HG03025 (cell line): ENCODE measurements at regions not wholly inside any gene's neighbourhood (a gene's known extent, or its start where the extent isn't known, plus 50 kb on each side); places are given as distances from the start of the nearest gene placed in this dataset.
"Not testable (repeated sequence)": the region's sequence is repeated elsewhere in the genome, so short reads cannot be mapped to it uniquely, and the experiment has no call there.

Source experiments
- ATAC-seq: cut with Tn5 transposase; IDR thresholded peaks from one replicate; pipeline ENCODE4 v1.9.1; 2021; ENCODE audit warnings: mild to moderate bottlenecking, moderate library complexity; ENCODE audit not compliant: unreplicated experiment, low FRiP score

DNA sequence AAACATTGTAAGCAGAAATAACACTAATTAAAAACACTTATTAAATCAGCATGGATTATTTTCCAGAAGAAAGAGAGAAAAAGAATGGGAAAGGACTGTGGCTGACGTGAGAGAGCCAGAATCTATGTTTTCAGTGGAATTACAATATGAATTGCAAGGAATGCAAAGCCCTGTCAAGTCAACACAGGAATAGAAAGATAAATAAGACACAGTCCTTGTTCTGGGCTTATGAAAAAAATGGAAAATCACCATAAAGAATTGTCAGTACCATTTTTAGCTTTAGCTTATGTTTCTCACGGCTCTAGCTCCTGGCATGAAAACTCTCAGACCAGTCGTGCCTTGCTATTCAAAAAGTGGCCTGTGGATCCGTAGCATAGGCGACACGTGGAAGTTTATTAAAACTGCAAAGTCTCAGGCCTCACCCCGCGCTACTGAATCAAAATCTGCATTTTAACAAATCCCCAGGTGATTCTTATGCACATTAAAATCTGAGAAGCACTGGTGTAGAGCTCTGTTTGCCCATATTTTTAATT lies 549.1 kb downstream of the RPS29 start:
- ATAC-seq, result no peak

DNA sequence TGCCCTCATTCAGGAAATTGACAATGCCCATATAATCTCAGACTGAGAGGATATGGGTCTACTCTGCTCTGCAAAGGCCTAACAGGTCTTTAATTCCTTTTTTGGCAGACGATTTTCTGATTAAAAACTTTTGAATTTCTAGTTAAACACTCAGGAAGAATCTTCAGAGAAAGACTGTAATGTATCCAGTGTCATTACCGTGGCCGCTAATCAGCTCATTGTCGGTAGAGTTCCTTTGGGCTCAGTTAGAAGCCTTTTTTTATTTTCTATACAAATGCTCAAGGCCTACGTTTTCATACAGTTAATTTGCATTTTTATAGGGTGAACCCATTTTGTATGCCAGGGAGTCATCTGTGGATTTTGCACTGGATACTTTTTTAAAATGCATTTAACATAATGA lies 549.9 kb downstream of the RPS29 start:
- ATAC-seq, result no peak

DNA sequence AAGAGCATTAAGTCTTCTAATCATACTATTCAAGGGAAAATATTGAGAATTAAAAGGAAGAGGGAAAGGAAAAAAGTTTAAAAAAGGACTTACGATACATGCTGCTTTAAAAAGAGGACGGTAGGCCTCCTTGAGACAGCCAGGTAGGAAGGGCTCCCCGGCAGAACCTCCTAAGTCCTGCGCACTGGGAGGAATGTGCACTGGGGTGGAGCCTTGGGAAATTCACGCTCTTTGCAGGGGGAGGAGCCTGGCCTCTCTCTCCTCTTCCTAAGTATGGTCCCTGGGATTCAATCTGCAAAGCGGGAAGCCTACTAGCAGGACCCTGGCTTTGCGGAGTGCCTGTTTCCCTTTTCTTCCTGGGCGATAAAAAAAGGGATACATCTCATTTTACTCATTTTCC lies 553.0 kb downstream of the RPS29 start:
- ATAC-seq, result no peak

DNA sequence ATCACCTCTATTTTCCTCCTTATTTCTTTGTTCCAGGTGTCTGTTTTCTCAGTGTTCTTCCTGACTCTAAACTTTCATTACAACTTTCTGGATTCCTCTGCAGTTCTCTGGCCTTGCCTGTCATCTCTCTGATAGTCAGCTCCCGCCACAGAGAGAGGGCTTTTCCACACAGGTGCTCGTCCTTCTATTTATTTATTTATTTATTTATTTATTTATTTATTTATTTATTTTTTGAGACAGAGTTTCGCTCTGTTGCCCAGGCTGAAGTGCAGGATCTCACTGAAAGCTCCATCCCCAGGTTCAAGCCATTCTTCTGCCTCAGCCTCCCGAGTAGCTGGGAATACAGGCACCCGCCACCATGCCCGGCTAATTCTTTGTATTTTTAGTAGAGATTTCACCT lies 554.5 kb downstream of the RPS29 start:
- not testable (repeated sequence) for ATAC-seq

DNA sequence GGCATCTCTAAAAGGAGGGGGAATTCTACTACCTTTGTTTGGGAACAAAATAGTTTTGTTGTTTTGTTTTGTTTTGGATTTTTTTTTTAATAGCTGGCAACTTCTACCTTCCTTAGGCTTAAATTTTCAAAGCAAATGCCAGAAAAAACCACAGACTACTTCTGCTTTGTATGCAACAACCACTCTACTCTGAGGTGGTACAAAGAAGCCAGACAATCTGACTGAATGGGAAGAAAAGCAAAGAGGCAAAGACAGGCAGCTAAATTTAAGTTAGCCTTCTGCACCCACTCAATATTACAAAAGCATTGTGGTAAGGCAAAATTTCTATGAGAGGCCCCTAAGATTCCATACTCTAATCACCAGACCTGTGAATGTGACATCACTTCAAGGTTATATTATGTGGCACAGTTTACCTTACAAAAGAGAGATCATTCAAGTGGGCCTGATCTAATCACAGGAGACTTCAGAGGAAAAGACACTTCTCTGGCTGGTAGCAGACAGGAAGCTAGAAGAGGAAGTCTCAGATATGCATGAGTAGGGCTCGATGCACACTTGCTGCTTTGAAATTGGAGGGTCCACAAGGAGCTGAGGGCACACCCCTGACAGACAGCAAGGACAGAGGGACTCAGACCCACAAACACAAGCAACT lies 566.6 kb downstream of the RPS29 start:
- ATAC-seq, result no peak

DNA sequence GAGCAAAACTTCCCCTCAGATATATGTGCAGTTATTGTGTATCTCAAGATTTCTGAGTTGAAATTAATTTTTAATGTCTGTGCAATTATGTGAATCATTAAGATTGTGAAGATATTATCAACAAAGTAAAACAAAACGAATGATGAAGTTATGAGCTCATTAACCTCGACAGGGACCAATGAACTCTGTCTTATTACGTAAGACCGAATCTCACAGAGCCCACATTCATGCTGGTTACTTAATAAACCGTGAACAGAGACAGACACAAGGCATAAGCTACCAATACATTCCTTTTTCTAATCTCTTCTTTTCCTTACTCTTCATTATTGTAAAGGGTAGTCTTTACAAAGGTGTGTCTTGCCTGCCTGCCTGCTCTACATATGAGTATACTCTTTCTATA lies 568.7 kb downstream of the RPS29 start:
- ATAC-seq, result no peak

DNA sequence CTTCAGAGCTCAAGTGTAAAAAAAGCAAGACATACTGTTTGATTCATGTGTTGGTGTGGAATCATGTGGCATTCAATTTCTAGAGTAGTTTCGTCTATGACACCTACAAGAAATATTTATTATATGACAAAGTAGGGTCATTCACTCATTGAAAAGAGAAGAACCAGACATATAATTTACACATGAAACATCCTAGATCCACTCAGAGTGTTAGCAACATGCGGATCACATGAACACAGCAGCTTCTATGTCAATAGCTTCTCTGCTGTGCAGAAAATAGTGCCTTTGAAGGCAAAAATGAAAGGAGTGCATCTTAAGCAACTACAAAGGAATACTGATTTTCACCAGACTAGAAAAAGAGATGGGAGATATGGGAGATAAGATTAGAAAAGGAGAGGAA lies 569.8 kb downstream of the RPS29 start:
- ATAC-seq, result no peak

DNA sequence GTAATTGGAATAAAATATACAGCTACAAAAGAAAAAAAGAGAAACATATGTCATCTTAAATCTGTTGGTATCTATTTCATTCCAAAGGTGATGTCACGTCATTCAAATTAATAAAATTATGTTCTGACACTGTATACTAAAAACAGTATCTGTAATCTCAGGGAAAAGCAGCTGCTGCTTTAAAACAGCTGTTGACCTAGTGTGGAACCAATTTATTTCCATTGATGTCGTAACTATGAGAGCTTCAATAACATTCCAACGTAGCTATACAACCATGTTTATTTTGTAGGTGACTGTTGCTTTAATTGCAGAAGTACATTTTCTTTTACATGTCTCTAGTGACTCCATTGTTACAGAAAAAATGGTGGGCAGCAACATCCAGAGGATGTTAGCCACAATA lies 571.7 kb downstream of the RPS29 start:
- ATAC-seq, result no peak

DNA sequence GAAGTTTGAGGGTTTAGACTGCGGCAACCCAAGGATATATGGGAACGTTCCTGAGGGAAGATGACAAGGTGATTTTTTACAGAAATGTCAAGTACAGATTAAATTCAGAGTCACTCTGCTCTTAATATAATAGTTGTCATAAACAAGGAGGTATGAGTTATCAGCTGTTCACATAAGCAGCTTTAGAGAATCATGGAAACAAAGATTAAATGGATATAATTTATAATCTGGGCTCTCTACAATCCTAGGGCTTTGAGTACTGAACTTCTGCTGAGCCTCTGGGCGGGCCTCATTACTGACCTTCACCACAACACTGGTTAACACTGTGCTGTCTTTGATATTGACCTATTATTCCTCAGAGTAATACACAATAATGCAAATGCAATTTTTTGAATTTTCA lies 577.8 kb downstream of the RPS29 start:
- no peak for ATAC-seq

DNA sequence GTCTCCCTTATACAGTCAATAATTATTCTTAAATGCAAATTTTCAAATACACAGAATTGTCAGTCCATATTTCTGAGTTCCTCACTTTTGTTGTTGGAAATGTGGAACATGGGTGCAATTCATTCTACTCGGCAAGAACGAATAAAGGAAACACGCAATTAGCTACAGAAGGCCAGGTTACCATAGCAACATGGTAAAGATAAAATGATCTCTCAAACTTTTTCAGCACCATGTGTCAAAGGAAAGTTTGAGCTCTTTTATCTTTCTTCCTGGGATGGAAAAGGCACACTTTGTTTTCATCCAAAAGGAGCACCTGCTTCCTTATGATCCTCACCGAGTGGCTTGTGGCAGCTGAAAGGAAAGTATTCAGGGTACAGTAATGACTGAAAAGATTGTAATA lies 595.0 kb downstream of the RPS29 start:
- no peak for ATAC-seq

DNA sequence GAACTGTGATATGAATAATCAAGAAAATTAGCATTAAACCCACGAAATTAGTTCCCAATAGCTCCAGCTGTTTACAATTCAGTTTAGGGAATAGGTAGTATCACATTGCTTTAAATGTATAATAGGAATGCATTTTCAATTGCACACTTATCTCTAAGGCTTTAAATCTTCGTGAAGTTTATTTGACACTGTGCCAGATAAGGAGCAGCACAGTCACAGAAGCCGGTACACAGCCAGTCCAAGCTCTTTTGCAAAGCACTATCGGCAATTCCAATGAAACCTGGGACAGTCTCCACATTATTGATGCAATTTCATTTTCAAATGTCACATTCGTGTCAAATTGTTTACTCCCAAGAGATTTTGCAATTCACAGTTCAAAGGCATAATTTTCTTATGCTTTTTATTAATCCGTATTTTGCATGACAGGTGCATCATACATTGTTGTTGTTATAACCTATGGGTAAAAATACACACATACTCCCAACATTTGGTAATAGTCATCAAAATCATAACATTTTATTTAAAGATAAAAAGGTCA lies 602.8 kb downstream of the RPS29 start:
- ATAC-seq, result no peak

DNA sequence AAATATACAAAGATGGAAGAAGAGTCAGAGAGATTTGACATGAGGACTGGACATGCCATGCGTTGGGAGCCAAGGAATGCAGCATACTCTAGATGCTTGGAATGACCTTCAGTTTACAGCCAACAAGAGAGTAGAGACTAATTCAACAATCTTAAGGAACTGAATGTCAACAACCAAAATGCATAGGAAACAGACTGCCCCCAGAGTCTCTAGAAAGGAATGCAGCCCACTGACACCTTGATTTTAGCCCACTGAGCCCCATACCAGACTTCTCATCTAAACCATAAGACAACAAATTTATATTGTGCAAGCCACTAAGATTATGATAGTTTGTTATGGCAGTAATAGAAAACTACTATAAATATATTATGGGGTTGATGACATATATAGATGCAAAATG lies 611.2 kb downstream of the RPS29 start:
- no peak for ATAC-seq

DNA sequence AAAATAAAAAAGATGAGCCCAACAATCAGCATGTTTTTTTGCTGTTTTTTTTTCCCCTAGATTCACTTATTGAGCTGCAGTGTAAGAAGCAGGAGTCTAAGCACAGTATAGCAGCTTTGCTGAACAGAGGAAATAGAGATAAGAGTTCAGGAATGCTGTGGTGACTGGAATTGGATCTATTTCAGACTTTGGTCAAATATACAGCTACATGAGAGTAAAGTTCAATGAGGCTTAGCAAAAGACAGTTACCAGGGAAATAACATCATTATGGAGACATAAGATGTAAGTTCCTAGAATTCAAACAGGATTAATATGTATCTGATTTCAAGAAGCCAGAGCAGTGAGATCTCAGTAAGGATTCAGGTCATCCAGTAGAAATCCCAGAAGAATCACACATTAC lies 613.0 kb downstream of the RPS29 start:
- ATAC-seq, result no peak

DNA sequence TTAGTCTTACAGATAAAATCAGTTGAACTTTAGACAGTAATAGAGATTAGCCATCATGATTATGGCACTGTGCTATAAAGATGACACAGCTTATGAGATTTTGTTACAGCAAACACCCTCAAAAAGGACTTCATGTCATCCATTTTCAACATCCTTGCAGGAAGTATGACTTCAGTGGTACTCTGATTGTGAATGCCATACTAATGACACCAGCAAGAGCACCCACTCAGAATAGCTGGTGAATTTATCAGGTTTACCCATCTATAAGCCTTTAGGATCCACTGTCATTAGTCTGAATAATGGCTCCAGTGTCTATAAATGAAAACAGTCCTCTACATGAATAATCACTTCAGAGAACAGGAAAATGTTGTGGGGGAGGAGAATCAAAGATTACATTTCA lies 615.2 kb downstream of the RPS29 start:
- ATAC-seq, result no peak

DNA sequence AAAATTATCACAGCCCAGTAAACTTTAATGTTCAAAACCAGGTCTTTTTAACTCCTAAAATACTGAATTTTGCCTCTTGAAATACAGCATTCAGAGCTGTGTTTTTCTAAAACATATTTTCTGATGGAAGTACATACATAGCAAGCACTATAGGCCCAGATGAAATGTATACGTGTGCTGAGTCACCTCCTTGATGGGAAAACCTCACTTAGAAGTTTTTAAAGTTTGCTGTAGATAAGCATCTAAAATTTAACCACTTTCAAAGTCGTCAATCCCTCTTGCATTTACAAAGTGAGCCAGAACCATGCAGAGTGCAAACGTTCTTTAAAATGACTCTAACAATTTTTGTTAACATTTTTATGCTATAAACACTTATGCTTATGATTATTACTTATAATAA lies 618.8 kb downstream of the RPS29 start:
- ATAC-seq, result no peak

DNA sequence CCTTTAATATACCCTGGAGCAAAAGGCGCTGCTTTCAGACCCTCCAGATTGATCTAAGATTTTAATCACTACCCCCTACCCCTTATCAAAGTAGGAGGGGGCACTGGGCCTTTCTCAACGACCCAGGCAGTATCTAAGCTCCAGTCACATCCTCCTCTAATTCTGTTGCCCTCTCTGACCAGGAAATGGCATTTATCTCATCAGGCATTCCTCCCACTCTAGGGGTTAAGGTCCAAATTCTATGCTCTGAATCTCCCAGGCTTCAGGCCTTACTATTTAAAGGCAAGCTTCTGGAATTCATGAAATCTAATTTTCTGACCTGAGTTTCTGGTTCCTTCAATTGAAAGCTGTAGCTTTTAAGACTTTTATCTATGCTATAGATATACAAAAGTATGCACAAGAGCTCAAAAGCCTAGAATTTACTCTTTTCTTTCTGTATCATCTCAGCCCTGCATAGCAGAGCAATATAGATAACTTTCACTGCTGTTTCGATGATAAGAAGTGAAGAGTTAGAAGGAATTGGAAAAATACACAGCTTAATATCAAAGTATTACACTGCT lies 622.9 kb downstream of the RPS29 start:
- ATAC-seq, result no peak

DNA sequence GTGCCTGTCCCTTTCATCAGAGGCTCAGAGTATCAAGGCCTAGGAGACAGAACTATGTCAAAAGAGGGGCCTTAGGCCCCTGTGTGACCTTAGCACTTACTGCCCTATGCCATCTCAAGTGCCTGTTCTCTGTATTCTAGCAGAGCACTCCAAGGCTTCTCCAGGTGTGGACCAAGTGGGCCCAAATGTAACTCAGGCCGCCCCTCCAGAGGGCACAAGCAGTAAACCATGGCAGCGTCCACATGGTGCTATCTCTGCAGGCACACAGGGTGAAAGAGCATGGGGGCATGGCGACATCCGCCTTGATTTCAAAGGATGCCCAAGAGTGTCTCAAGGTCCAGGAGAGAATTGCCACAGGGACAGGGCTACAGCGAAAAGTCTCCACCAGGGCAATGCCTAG lies 628.7 kb downstream of the RPS29 start:
- no peak for ATAC-seq

DNA sequence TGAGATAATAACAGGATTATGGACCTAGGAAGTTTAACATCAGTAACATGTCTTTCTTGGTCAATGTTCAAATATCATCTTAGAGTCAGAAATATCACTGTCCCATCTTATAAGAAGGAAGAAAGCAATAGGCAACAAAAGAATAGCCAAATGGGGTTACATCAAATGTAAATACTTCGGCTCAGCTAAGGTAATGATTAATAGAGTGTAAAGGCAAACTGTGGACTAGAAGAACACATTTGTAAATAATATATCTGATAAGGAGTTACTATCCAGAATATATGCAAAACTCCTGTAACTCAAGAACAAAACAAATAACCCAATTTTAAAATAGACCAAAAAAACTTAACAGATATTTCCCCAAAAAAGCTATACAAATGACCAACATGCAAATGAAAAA lies 630.3 kb downstream of the RPS29 start:
- no peak for ATAC-seq

DNA sequence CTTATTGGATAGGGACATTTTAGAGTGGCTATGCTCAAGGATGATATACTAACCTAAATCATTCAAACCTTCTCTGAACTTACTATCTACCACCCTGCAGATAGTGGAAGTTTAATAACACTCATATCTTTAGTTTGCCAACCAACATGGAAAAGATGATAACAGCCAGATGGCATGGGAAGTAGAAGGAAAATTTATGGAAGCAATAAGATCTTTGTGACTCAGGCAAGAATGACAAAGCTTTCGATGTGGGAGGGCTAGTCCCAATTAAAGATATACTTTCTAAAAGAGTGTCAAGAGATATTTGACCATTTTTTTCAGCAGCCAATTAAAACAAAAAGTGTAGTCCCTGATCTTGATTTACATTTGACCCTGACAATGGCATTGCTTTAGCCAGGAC lies 631.7 kb downstream of the RPS29 start:
- no peak for ATAC-seq

DNA sequence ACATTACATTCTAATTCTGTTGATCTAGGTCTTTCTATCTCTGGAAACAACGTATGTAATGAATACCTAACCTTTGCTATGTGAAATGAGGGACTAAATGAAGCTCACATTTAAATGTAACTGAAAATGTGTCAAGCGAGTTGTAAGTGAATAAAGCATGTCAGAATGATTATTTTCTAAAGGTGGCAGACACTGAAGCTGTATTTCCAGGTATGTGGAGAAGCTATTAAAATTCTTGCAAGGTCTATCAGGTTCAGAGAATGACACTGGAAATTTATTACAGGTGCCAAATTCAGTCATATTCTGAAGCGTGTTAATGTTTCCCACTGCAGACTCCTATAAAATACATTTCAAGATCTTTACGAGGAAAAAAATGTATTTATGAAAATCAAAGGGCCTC lies 641.4 kb downstream of the RPS29 start:
- no peak for ATAC-seq

DNA sequence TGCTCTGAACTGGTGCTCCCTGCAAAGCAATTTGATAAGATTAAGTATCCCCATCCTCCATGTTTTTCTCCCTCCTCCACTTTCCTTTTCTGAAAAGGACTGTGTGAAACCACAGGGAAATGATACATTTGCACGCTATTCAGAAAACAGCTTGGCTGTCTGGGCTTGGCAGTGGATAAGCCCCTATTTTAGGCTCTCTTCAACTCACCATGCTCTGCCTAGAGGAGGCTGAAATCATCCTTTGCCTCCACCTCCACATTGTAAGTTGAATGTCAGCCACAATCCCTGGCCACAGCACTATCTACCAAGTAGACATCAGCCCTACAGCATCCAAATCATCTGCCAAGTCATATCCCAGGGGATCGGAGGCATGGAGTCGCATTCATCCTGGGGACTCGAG lies 642.3 kb downstream of the RPS29 start:
- ATAC-seq, result no peak

DNA sequence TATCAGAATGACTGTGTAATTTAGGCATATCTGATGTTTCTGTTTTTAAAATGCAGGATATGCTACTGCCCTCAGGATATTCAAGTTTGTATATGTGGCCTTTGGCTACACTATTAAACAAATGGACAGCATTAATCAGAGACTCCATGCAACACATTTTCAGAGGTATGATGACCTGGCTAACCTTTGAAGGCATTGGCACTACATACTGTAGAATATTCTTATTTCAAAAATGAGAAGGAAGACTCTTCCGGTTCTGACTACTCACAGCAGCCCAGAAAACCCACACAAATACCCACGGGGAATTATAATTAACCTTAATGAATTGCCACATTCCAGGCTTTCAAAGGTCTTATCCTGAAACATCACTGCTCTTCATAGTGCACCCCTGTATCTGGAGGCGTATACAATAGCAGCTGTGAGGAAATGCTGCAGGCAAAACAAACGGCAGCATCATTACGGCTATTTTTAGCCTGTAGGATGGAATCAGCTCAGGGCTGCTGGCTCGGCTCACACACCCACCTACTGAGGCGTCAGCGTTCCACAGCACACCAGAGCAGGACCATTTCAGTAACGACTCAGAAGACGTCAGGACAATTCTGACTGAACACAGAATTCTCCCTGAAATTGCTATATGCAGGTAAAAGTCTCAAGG lies 648.5 kb downstream of the RPS29 start:
- ATAC-seq, result no peak
